Endothelial cell (in vitro differentiated cells): ENCODE measurements at regions not wholly inside any gene's neighbourhood (a gene's known extent, or its start where the extent isn't known, plus 50 kb on each side); places are given as distances from the start of the nearest gene placed in this dataset.

Experiments
- DNase-seq: peaks from one replicate; pipeline ENCODE4 v3.0.0; 2021; ENCODE audit warnings: low spot score
- H3K27ac Mint-ChIP-seq: one replicate; pipeline ENCODE4 v1.8.0; 2021; ENCODE audit warnings: mixed read lengths, inconsistent platforms; ENCODE audit not compliant: unreplicated experiment
- H3K27me3 Mint-ChIP-seq: one replicate; pipeline ENCODE4 v1.8.0; 2021; ENCODE audit warnings: mild to moderate bottlenecking, moderate library complexity, mixed read lengths, inconsistent platforms; ENCODE audit not compliant: unreplicated experiment
- H3K36me3 Mint-ChIP-seq: one replicate; pipeline ENCODE4 v1.8.0; 2021; ENCODE audit warnings: mild to moderate bottlenecking, low read depth, mixed read lengths, inconsistent platforms; ENCODE audit not compliant: unreplicated experiment
- H3K4me1 Mint-ChIP-seq: one replicate; pipeline ENCODE4 v1.8.0; 2021; ENCODE audit warnings: mild to moderate bottlenecking, mixed read lengths, inconsistent platforms; ENCODE audit not compliant: unreplicated experiment
- H3K4me3 Mint-ChIP-seq: one replicate; pipeline ENCODE4 v1.8.0; 2021; ENCODE audit warnings: mild to moderate bottlenecking, mixed read lengths, inconsistent platforms; ENCODE audit not compliant: unreplicated experiment
- H3K9me3 Mint-ChIP-seq: one replicate; pipeline ENCODE4 v1.8.0; 2021; ENCODE audit warnings: mixed read lengths, inconsistent platforms; ENCODE audit not compliant: unreplicated experiment
- TF ChIP-seq, protein P1 (sequence below): fragments of 200-600 bp; sonication (generic); IDR thresholded peaks from one replicate; pipeline ENCODE4 v1.5.0; 2021; ENCODE audit warnings: antibody characterized with exemption; ENCODE audit not compliant: unreplicated experiment

GRCh38 chr13:105545811-105546210, 989.7 kb downstream of the EFNB2 start:
- Mint-ChIP-seq H3K27me3 (no peaks in the 10 kb centered on the region), H3K36me3 (no peaks in the 10 kb centered on the region), H3K4me1 (no peaks in the 10 kb centered on the region), H3K9me3 (no peaks in the 10 kb centered on the region), H3K4me3 (no peak overlapping the region), H3K27ac (no peak overlapping the region)
- DNase-seq: no peak
- TF ChIP-seq, protein P1, sequence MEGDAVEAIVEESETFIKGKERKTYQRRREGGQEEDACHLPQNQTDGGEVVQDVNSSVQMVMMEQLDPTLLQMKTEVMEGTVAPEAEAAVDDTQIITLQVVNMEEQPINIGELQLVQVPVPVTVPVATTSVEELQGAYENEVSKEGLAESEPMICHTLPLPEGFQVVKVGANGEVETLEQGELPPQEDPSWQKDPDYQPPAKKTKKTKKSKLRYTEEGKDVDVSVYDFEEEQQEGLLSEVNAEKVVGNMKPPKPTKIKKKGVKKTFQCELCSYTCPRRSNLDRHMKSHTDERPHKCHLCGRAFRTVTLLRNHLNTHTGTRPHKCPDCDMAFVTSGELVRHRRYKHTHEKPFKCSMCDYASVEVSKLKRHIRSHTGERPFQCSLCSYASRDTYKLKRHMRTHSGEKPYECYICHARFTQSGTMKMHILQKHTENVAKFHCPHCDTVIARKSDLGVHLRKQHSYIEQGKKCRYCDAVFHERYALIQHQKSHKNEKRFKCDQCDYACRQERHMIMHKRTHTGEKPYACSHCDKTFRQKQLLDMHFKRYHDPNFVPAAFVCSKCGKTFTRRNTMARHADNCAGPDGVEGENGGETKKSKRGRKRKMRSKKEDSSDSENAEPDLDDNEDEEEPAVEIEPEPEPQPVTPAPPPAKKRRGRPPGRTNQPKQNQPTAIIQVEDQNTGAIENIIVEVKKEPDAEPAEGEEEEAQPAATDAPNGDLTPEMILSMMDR: no peak

GRCh38 chr13:105543742-105544141, 991.7 kb downstream of the EFNB2 start:
- Mint-ChIP-seq H3K27ac (no peak overlapping the region), H3K9me3 (no peaks in the 10 kb centered on the region), H3K4me3 (no peak overlapping the region), H3K27me3 (no peaks in the 10 kb centered on the region), H3K4me1 (no peaks in the 10 kb centered on the region), H3K36me3 (no peaks in the 10 kb centered on the region)
- no peak for DNase-seq
- TF ChIP-seq, protein P1: no peak

- no peaks in the 10 kb centered on the region for H3K4me1 Mint-ChIP-seq
- no peak overlapping the region for H3K27ac Mint-ChIP-seq
- H3K9me3 Mint-ChIP-seq: no peaks in the 10 kb centered on the region
- H3K27me3 Mint-ChIP-seq: no peaks in the 10 kb centered on the region
- no peak overlapping the region for H3K4me3 Mint-ChIP-seq
- DNase-seq: no peak
- TF ChIP-seq, protein P1: no peak
- H3K36me3 Mint-ChIP-seq: no peaks in the 10 kb centered on the region
Measured at GRCh38 chr13:105541565-105541964, 993.9 kb downstream of the EFNB2 start.

GRCh38 chr13:105538346-105538745, 997.1 kb downstream of the EFNB2 start:
- no peaks in the 10 kb centered on the region for H3K36me3 Mint-ChIP-seq
- no peak for DNase-seq
- TF ChIP-seq, protein P1: no peak
- no peaks in the 10 kb centered on the region for H3K9me3 Mint-ChIP-seq
- no peaks in the 10 kb centered on the region for H3K4me1 Mint-ChIP-seq
- no peak overlapping the region for H3K4me3 Mint-ChIP-seq
- H3K27ac Mint-ChIP-seq: no peak overlapping the region
- no peaks in the 10 kb centered on the region for H3K27me3 Mint-ChIP-seq

- no peak overlapping the region for H3K4me3 Mint-ChIP-seq
- H3K36me3 Mint-ChIP-seq: no peaks in the 10 kb centered on the region
- H3K27ac Mint-ChIP-seq: no peak overlapping the region
- no peaks in the 10 kb centered on the region for H3K4me1 Mint-ChIP-seq
- no peaks in the 10 kb centered on the region for H3K9me3 Mint-ChIP-seq
- TF ChIP-seq, protein P1: no peak
- DNase-seq: no peak
- no peaks in the 10 kb centered on the region for H3K27me3 Mint-ChIP-seq
Measured at GRCh38 chr13:105537113-105537512, 998.3 kb downstream of the EFNB2 start.
